Astrocyte (in vitro differentiated cells and primary cell): ENCODE measurements at regions not wholly inside any gene's neighbourhood (a gene's known extent, or its start where the extent isn't known, plus 50 kb on each side); places are given as distances from the start of the nearest gene placed in this dataset.

Experiments
- CTCF ChIP-seq: IDR thresholded peaks from 2 replicates; pipeline ENCODE4 v1.5.1; 2011; ENCODE audit warnings: low read depth, mild to moderate bottlenecking, inconsistent platforms, low read length, moderate library complexity; ENCODE audit not compliant: insufficient read depth
- EZH2 ChIP-seq: IDR thresholded peaks from 2 replicates; pipeline ENCODE4 v1.6.1; 2012; ENCODE audit warnings: mild to moderate bottlenecking, low read length, inconsistent platforms; ENCODE audit not compliant: insufficient read depth

GRCh38 chr3:194045289-194045688 is 90.7 kb upstream of the HES1 start:
- TF ChIP-seq CTCF, result no peak
- TF ChIP-seq EZH2, result no peak
